SU-DHL-6 (cell line): ENCODE measurements at regions not wholly inside any gene's neighbourhood (a gene's known extent, or its start where the extent isn't known, plus 50 kb on each side); places are given as distances from the start of the nearest gene placed in this dataset.

Source experiments
- EZH2phosphoT487 ChIP-seq: fragments of 200-600 bp; sonication (generic), shearing (Covaris generic); conservative IDR thresholded peaks from 2 replicates; pipeline ENCODE4 v1.6.1; 2018; ENCODE audit warnings: mild to moderate bottlenecking, antibody characterized with exemption, low read length, moderate library complexity, mixed read lengths
- TF ChIP-seq, protein P1 (sequence below): fragments of 200-600 bp; sonication (generic); IDR thresholded peaks from one replicate; pipeline ENCODE4 v1.5.1; 2017; ENCODE audit warnings: antibody characterized with exemption, mild to moderate bottlenecking, low read length, moderate library complexity; ENCODE audit not compliant: insufficient read depth, poor library complexity, severe bottlenecking

DNA sequence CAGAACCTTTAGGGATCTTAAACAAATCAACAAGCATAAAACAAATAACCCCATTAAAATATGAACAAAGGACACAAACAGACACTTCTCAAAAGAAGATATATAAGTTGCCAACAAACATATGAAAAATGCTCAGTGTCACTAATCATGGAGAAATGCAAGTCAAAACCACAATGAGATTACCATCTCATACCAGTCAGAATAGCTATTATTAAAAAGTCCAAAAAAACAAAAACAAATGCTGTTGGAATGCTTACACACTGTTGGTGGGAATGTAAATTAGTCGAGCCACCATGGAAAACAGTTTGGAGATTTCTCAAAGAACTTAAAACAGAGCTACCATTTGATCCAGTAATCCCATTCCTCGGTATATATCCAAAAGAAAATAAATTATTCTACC lies 423.6 kb downstream of the OTOL1 start:
- TF ChIP-seq EZH2phosphoT487, result no peak
- TF ChIP-seq, protein P1, sequence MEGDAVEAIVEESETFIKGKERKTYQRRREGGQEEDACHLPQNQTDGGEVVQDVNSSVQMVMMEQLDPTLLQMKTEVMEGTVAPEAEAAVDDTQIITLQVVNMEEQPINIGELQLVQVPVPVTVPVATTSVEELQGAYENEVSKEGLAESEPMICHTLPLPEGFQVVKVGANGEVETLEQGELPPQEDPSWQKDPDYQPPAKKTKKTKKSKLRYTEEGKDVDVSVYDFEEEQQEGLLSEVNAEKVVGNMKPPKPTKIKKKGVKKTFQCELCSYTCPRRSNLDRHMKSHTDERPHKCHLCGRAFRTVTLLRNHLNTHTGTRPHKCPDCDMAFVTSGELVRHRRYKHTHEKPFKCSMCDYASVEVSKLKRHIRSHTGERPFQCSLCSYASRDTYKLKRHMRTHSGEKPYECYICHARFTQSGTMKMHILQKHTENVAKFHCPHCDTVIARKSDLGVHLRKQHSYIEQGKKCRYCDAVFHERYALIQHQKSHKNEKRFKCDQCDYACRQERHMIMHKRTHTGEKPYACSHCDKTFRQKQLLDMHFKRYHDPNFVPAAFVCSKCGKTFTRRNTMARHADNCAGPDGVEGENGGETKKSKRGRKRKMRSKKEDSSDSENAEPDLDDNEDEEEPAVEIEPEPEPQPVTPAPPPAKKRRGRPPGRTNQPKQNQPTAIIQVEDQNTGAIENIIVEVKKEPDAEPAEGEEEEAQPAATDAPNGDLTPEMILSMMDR, result no peak
